Cardiac muscle cell (in vitro differentiated cells and primary cell): ENCODE measurements at regions not wholly inside any gene's neighbourhood (a gene's known extent, or its start where the extent isn't known, plus 50 kb on each side); places are given as distances from the start of the nearest gene placed in this dataset.

Experiments used
- DNase-seq, 2 donors: peaks; one replicate each; pipeline versions ENCODE4 v3.0.0 to v3.0.0-alpha.2; 2010 to 2017; ENCODE audit warnings: low read depth in 1 of 2, low spot score in 1 of 2
- H3K27ac ChIP-seq: fragments of 200-600 bp; sonication (generic); 2 replicates; pipeline ENCODE4 v1.5.1; 2016
- H3K27me3 ChIP-seq: fragments of 200-600 bp; sonication (generic); 2 replicates; pipeline ENCODE4 v1.6.0; 2016; ENCODE audit warnings: control low read depth
- H3K36me3 ChIP-seq: fragments of 200-600 bp; sonication (generic); 2 replicates; pipeline ENCODE4 v1.5.1; 2016; ENCODE audit warnings: control low read depth
- H3K4me1 ChIP-seq: fragments of 200-600 bp; sonication (generic); 2 replicates; pipeline ENCODE4 v1.8.1; 2017; ENCODE audit warnings: low read depth, mild to moderate bottlenecking, mixed run types
- H3K4me3 ChIP-seq: fragments of 200-600 bp; sonication (generic); 2 replicates; pipeline ENCODE4 v1.5.1; 2016; ENCODE audit warnings: mild to moderate bottlenecking
- H3K9me3 ChIP-seq: fragments of 200-600 bp; sonication (generic); 2 replicates; pipeline ENCODE4 v1.5.1; 2017; ENCODE audit warnings: low read depth, mild to moderate bottlenecking, control low read depth
- CTCF ChIP-seq: IDR thresholded peaks from 2 replicates; pipeline ENCODE4 v1.5.1; 2012; ENCODE audit warnings: low read depth, mild to moderate bottlenecking, low read length

GRCh38 chr1:208950206-208950605, 633.3 kb upstream of the CAMK1G start:
- Histone ChIP-seq H3K9me3 (no peaks in the 10 kb centered on the region), H3K4me3 (no peak overlapping the region), H3K36me3 (no peaks in the 10 kb centered on the region), H3K27me3 (no peaks in the 10 kb centered on the region), H3K27ac (no peak overlapping the region), H3K4me1 (no peaks in the 10 kb centered on the region)
- TF ChIP-seq CTCF, result no peak
- DNase-seq, result no peak

- no peaks in the 10 kb centered on the region for H3K4me1 ChIP-seq
- H3K4me3 ChIP-seq, result no peak overlapping the region
- no peak for DNase-seq
- H3K27me3 ChIP-seq, result no peaks in the 10 kb centered on the region
- no peak for TF ChIP-seq CTCF
- H3K36me3 ChIP-seq, result no peaks in the 10 kb centered on the region
- H3K9me3 ChIP-seq, result no peaks in the 10 kb centered on the region
- no peak overlapping the region for H3K27ac ChIP-seq
These were observed 632.4 kb upstream of the CAMK1G start for GRCh38 chr1:208951026-208951525.

- Histone ChIP-seq H3K36me3 (no peaks in the 10 kb centered on the region), H3K4me3 (no peak overlapping the region), H3K27me3 (no peaks in the 10 kb centered on the region), H3K4me1 (no peaks in the 10 kb centered on the region), H3K27ac (no peak overlapping the region), H3K9me3 (no peaks in the 10 kb centered on the region)
- no peak for DNase-seq
- TF ChIP-seq CTCF, result no peak
These were observed 631.6 kb upstream of the CAMK1G start for GRCh38 chr1:208951908-208952307.

- Histone ChIP-seq H3K9me3 (no peaks in the 10 kb centered on the region), H3K27me3 (no peaks in the 10 kb centered on the region), H3K4me3 (no peak overlapping the region), H3K36me3 (no peaks in the 10 kb centered on the region), H3K27ac (no peak overlapping the region), H3K4me1 (peaks cover 10% of the 10 kb centered on the region)
- TF ChIP-seq CTCF, result no peak
- no peak for DNase-seq
These were observed 620.6 kb upstream of the CAMK1G start for GRCh38 chr1:208962867-208963266.

GRCh38 chr1:208965351-208965750, 618.2 kb upstream of the CAMK1G start:
- Histone ChIP-seq H3K9me3 (no peaks in the 10 kb centered on the region), H3K4me1 (peaks cover 10% of the 10 kb centered on the region), H3K27me3 (no peaks in the 10 kb centered on the region), H3K36me3 (no peaks in the 10 kb centered on the region), H3K4me3 (no peak overlapping the region), H3K27ac (no peak overlapping the region)
- TF ChIP-seq CTCF, result no peak
- DNase-seq, result no peak

- no peak for TF ChIP-seq CTCF
- Histone ChIP-seq H3K4me1 (peaks cover 10% of the 10 kb centered on the region), H3K27me3 (no peaks in the 10 kb centered on the region), H3K27ac (no peak overlapping the region), H3K4me3 (no peak overlapping the region), H3K36me3 (no peaks in the 10 kb centered on the region), H3K9me3 (no peaks in the 10 kb centered on the region)
- no peak for DNase-seq
These were observed 616.2 kb upstream of the CAMK1G start for GRCh38 chr1:208967334-208967733.
